ENCODE measurements at regions not wholly inside any gene's neighbourhood (a gene's known extent, or its start where the extent isn't known, plus 50 kb on each side); places are given as distances from the start of the nearest gene placed in this dataset.

- in situ Hi-C loops (cut with MboI; ENCODE audit: low sequenced_read_pairs): no loop called here
- ATAC-seq (ENCODE audit: low read depth): no peak
These were observed 87.9 kb downstream of the ATPSCKMT start for GRCh38 chr5:10161778-10162177.

More at GRCh38 chr5:10161778-10162177, 87.9 kb downstream of the ATPSCKMT start:
- H3K9ac ChIP-seq (ENCODE audit: low read depth, low read length): no peak overlapping the region
- no peak overlapping the region for H4K91ac ChIP-seq (ENCODE audit: insufficient read depth, low read depth, low read length)
- peaks cover 6% of the 10 kb centered on the region for H3K9me3 ChIP-seq (ENCODE audit: control insufficient read depth, insufficient read depth, low read length)
- no peak overlapping the region for H3K23ac ChIP-seq (ENCODE audit: low read depth, low read length)
- no peak overlapping the region for H3K27ac ChIP-seq (ENCODE audit: insufficient read depth, low read length)
- H3K79me1 ChIP-seq (ENCODE audit: low read depth in 1 of 2, low read length in 2 of 2): no peaks in the 10 kb centered on the region
- H3K56ac ChIP-seq (ENCODE audit: extremely low read depth, insufficient read depth, low read length): no peak overlapping the region
- H3K9me1 ChIP-seq (ENCODE audit: insufficient read depth, low read length): no peaks in the 10 kb centered on the region
- peaks cover 5% of the 10 kb centered on the region for H3K27me3 ChIP-seq (ENCODE audit: control insufficient read depth, insufficient read depth, low read length)
- H3K14ac ChIP-seq (replicated peaks; ENCODE audit: low read depth, low read length): no peak overlapping the region
- POLR2A ChIA-PET (ENCODE audit: unreplicated experiment): interaction anchor here (0.6 kb wide), 1 partner anchor 10 kb away, joined by 4 read pairs; no protein-coding TSS in a partner anchor
- no peak overlapping the region for H3K4me2 ChIP-seq (ENCODE audit: low read depth, low read length)
- H2BK5ac ChIP-seq (ENCODE audit: low read depth, low read length, poor library complexity, severe bottlenecking): no peak overlapping the region
- H2AK9ac ChIP-seq (replicated peaks; ENCODE audit: low read depth, low read length, poor library complexity): no peak overlapping the region
- H2BK120ac ChIP-seq (ENCODE audit: low read depth, low read length): no peak overlapping the region
- DNase-seq: no peak
- intact Hi-C loops (cut with micrococcal nuclease): no loop called here
- H3K4ac ChIP-seq (ENCODE audit: low read depth, low read length): no peak overlapping the region
- H3K18ac ChIP-seq (ENCODE audit: low read depth, low read length): no peak overlapping the region
- dilution Hi-C loops (cut with HindIII; ENCODE audit: low sequenced_read_pairs, unreplicated experiment): no loop called here
- no peak overlapping the region for H2AFZ ChIP-seq (replicated peaks; ENCODE audit: low read length, poor library complexity)
- H4K5ac ChIP-seq (ENCODE audit: low read depth, low read length): no peak overlapping the region
- no peak overlapping the region for H3K4me3 ChIP-seq (ENCODE audit: insufficient read depth, low read depth, low read length)
- no peak overlapping the region for H2BK20ac ChIP-seq (ENCODE audit: low read depth, low read length)
- no peaks in the 10 kb centered on the region for H3K36me3 ChIP-seq (ENCODE audit: control insufficient read depth, insufficient read depth, low read length)
- CTCF ChIA-PET: interaction anchor here (0.9 kb wide), 1 partner anchor 15 kb away, joined by 4 read pairs; no protein-coding TSS in a partner anchor
- no peak overlapping the region for H2BK15ac ChIP-seq (ENCODE audit: low read depth, low read length)
- H2AK5ac ChIP-seq (ENCODE audit: low read depth, low read length): no peak overlapping the region
- H3K4me1 ChIP-seq (ENCODE audit: control insufficient read depth, insufficient read depth, low read length): no peaks in the 10 kb centered on the region
- no peak overlapping the region for H4K8ac ChIP-seq (ENCODE audit: low read depth in 2 of 2, low read length in 2 of 2)
- no TSS peak for BruUV-seq (replicated peaks)
- no peak for TF ChIP-seq BHLHE40 (IDR thresholded peaks at IDR 0.05; ENCODE audit: low read depth, low read length)
- TF ChIP-seq MXI1 (IDR thresholded peaks at IDR 0.05; ENCODE audit: borderline replicate concordance, low read depth, low read length): no peak
- TF ChIP-seq POLR2A (IDR thresholded peaks at IDR 0.05; ENCODE audit: low read depth, low read length): no peak
- no peak for TF ChIP-seq CEBPB (IDR thresholded peaks at IDR 0.05; ENCODE audit: low read depth, low read length)
- no peak for TF ChIP-seq ELK1 (IDR thresholded peaks at IDR 0.05; ENCODE audit: borderline replicate concordance, low read depth, low read length)
- no peak for TF ChIP-seq MAFK (IDR thresholded peaks at IDR 0.05; ENCODE audit: low read depth, low read length)
- TF ChIP-seq MAZ (IDR thresholded peaks at IDR 0.05; ENCODE audit: borderline replicate concordance, low read depth, low read length): no peak
- no peak for TF ChIP-seq CTCF (conservative IDR thresholded peaks at IDR 0.05; ENCODE audit: low read depth, low read length)
- TF ChIP-seq CHD1 (IDR thresholded peaks at IDR 0.05; ENCODE audit: low read depth, low read length): no peak
- no peak for TF ChIP-seq RFX5 (IDR thresholded peaks at IDR 0.05; ENCODE audit: low read depth, low read length)
- TF ChIP-seq RCOR1 (IDR thresholded peaks at IDR 0.05; ENCODE audit: insufficient replicate concordance, low read length): no peak
- no peak for TF ChIP-seq USF2 (IDR thresholded peaks at IDR 0.05; ENCODE audit: low read depth, low read length)
- WGBS, 2 experiments (ENCODE audit: extremely low coverage in 2 of 2, insufficient read length in 1 of 2): 67% methylated on average over 3 of the region's 3 CpGs; no CpG with 5 or more reads in 1 of the 2 experiments
- H4K20me1 ChIP-seq (ENCODE audit: insufficient read depth, low read length): no peaks in the 10 kb centered on the region

All from IMR-90 (cell line).